GM18870 (cell line): ENCODE measurements at regions not wholly inside any gene's neighbourhood (a gene's known extent, or its start where the extent isn't known, plus 50 kb on each side); places are given as distances from the start of the nearest gene placed in this dataset.

Experiments used
- ATAC-seq: cut with Tn5 transposase; IDR thresholded peaks from one replicate; pipeline ENCODE4 v1.9.1; 2021; ENCODE audit warnings: moderate library complexity; ENCODE audit not compliant: unreplicated experiment

DNA sequence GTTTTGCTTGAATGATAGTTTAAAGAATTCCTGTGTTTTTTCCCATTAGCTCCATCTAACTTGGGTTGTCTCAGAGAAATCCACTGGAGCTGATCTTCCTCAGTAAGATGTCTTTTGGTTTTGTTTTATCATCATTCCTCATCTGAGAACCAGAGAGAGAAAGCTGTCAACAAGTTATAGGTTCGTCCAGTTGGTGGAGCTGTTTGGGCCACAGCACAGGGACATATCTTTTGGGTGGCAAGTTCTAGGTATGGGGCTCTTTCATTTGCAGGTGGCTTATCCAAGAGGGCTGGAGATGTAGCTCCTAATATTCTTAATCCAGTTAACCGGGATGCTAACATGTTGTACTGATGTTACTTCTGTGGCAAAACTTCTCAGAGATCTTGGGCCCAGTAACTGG is 174.2 kb downstream of the KCNRG start:
- ATAC-seq: no peak

DNA sequence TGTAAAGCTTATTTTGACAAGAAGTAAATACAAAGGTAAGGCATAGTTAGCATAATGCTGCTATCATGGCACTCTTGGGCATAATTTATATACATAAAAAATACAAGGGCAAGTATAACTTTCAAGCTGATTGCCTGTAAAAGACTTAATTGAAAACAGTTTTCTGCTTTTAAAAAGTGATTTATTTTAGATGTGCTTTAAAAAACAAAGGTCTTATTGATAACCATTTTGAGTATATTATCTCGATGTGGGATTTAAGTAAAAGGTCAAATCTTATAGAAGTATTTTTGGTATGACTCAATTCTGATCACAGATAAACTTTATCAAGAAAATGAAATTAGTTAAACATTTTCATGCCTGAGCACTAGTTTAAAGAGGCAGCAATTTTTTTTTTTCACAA is 175.8 kb downstream of the KCNRG start:
- ATAC-seq: no peak

GRCh38 chr13:50192272-50192813 is 177.1 kb downstream of the KCNRG start:
- no peak for ATAC-seq

- ATAC-seq: no peak
Observed at GRCh38 chr13:50195045-50195444, 179.8 kb downstream of the KCNRG start.

DNA sequence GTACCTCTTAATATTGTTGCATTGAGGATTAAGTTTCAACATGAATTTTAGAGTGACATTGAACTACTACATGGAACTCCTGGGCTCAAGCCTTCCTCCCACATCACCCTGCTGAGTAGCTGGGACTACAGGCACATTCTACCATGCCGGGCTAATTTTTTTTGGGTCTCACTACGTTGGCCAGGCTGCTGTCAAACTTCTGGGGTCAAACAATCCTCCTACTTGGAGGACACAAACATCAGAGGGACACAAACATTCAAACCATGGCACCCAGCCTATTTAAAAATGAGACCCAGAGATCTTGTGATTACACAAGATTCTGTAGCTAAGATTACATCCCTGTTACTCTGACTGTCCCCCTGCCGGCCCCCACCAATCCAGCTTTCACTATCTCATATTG is 180.9 kb downstream of the KCNRG start:
- no peak for ATAC-seq

DNA sequence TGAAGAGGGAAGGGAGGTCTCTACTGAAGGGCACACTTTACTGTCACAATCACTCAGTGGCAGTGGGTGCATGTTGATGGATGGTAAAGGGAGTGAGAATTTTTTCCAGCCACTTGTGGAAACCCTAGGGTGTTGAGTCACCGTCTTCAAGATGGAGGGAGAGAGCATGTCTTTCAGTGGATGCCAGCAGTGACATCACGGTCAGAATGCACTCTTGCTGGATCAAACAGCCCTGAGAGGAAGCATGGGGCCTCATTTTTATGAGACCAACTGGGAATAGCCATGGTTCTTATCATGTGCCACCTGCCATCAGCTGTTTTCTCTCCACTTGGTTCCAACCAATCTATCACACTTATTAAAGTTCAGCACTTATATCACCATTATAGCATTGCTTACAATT is 182.5 kb downstream of the KCNRG start:
- no peak for ATAC-seq

DNA sequence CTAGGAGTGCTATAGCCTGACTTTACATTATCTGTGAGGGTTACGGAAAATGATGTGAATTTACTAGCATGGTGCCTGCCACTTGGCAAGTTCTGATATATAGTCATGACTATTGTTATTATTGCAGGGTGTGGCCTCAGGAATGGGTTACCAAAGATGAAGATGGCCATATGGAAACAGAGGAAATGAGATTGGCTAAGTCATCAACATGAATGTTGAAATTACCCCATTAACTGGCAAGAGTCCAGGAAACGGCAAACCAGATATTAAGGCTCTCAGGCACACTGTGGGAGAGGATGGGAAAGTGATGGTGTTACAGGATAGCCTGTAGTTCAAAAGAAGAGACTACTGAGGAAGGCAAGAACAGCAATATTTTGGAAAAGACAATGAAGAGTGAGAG is 183.3 kb downstream of the KCNRG start:
- ATAC-seq: no peak

DNA sequence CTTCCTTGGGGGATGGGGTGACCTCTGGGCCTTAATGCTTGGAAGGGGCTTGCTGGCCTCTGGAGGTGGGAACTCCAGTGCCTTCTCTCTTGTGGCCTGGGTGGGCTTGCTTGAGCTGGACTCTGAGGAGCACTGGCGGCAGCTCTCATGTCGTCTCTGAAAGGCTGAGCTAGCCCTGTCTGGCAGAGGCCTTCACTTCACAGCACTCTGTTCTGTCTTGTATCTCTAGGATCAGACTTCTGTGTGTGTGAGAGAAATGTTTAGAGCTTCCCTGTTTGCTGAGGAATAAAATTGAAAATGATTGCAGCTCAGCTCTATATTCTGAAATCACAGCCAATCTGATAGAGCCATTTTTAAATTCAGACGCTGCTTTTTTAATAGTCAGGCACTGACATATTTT is 185.3 kb downstream of the KCNRG start:
- ATAC-seq: no peak

DNA sequence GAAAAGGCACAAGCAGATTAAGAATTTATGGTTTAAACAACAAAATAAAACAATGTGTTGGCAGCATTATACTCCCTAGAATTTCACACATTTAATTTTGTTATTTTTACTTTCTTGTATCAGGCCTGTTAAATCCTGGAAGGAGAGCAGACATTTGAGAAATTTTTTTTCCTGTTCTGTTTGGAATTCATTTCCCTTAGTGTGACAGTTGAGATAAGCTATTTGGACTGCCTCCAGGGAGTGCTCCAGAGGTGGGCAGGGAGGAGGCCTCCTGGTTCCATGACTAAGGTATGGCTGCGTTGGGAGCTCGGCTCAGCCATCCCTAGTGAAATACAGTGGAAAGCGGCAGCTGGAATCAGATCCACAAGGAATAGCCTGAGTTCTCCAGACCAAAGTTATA is 185.7 kb downstream of the KCNRG start:
- no peak for ATAC-seq

DNA sequence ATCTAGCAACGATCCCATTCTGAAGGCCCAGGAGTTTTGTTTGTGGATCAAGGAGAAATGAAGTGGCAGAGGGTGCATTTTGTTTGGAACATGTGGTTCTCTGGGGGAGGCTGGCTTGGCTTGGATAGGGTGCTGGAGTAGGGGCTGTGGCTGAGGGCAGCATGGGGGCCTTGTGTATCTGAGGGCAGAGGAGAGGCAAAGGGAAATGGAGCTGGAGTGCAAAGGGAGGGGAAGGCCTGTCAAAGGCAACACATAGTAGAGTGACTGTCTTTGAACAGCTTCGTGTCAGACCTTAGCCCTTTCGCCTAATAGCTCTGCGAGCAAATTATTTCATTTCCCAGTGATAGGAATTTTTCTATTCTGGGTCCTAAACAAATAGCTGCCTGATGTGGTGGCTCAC is 187.2 kb downstream of the KCNRG start:
- no peak for ATAC-seq

GRCh38 chr13:50203256-50203941 is 188.2 kb downstream of the KCNRG start:
- ATAC-seq: no peak

DNA sequence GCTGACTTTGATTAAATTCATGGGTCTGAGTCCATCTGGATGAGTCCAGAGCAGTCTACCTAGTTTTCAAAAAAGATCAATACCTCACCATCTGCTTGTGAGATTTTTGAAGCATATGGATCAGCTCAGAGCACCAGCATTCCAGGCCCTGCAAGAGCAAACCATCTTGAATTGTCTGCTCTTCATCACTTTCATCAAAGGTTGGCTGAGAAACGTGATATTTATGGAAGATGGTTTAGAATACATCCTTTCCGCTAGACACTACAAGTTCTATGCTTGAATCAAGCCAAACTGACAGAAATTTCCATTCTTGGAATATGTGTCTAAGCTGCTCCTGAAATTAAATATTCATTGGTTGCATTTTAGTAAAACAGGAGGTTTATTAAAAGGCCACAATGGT is 190.3 kb downstream of the KCNRG start:
- no peak for ATAC-seq

GRCh38 chr13:50208826-50209335 is 193.6 kb downstream of the KCNRG start:
- no peak for ATAC-seq

DNA sequence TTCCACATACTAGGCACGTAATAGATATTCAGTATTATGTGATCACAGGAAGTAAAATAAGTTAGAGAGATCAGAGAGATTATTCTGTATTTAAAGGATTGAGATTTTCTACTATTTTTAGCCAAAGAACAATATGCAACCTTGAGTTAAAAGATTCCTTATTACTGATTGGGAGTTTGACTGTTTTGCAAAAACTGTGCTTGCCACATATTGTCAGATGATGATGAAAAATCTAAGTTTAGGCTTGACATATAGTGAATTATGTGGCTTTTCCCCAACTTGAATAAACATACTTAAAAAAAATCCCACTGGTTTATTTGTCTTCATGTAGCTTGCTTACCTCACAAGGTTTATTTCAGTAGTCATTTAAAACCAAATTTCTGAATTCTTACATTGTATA is 194.4 kb downstream of the KCNRG start:
- ATAC-seq: no peak

DNA sequence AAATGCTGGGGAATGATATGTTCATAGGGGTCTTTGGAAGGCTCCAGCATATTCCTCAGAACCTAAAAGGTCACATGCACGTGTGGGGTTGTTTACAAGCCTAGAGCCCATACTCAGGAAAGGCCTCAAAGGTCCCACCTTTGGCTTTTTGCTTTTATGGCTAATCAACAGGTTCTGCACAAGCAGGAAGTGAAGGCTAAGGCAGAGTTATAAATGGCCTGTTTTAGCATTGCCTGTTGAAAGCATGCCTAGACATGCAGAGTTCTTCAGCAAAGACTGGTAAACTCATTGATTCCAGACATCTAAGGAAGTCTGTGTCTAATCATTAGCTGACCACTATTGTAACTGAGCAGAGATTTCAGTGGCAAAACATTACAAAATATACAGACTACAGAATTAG is 198.3 kb downstream of the KCNRG start:
- no peak for ATAC-seq

DNA sequence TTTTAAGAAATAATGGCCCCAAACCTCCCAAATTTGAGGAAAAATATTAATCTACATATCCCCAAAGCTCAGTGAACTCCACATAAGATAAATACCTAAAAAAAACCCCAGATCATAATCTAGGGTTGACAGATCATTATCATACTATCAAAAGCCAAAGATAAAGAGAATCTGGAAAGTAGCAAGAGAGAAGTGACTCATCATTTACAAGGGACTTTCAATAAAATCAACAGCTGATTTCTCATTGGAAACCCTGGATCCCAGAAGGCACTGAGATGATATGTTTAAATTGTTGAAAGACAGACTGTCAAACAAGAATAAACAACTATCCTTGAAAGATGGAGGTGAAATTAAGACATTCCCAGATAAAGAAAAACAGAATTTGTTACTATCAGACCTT is 199.3 kb downstream of the KCNRG start:
- no peak for ATAC-seq

DNA sequence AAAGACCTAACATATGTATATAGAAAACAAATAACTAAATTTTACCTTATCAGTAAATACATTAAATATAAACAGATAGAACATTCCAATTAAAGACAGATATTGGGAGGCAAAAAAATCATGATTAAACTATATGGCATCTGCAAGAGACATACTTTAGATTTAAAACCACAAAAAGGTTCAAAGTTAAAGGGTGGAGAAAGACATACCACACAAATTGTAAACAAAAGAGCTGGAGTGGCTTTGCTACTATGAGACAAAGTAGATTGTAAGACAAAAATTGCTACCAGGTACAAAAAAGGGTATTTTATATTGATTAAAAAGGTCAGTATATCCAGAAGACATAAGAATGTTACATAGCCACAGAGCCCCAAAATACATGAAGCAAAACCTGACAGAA is 200.2 kb downstream of the KCNRG start:
- no peak for ATAC-seq

DNA sequence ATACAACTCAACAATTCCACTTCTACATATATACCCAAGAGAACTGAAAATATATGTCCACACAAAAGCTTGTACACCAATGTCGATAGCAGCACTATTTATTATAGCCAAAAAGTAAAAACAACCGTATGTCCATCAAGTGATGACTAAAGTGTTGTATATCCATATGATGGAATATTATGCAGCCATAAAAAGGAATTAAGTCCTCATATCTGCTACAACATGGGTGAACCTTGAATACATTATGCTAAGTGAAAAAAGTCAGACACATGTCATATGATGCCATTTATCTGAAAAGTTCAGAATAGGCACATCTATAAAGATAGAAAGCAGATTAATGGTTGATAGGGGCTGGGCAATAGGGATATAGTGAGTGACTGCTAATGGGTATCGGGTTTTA is 204.5 kb downstream of the KCNRG start:
- no peak for ATAC-seq

GRCh38 chr13:50220938-50221337 is 205.7 kb downstream of the KCNRG start:
- ATAC-seq: no peak

- ATAC-seq: no peak
Observed at GRCh38 chr13:50222569-50223332, 207.5 kb downstream of the KCNRG start.

DNA sequence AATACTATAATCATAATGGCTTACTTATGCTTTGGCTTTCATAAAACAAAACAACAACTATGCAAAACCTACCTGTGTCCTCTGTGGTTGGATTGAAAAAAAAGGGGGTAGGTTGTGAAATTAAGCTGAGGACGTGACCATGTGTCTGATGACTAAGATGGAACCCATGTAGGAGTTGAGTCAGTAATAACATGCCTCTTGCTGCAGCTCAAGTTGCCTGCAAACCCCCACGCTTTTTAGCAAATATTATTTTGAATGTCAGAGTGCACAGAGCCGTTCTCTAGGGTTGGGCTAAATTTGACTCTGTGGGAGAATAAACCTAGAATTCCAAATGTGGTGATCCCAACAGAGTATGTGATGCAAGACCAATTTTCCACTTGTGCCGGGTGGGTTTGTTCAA is 209.3 kb downstream of the KCNRG start:
- ATAC-seq: peak; percentile 80
